HFFc6 (cell line): ENCODE measurements at regions not wholly inside any gene's neighbourhood (a gene's known extent, or its start where the extent isn't known, plus 50 kb on each side); places are given as distances from the start of the nearest gene placed in this dataset.

Experiments used
- DNase-seq: peaks from one replicate; pipeline ENCODE4 v3.0.0-alpha.2; 2018
- H3K27ac Mint-ChIP-seq: 2 replicates; pipeline ENCODE4 v1.8.0; 2020; ENCODE audit warnings: mild to moderate bottlenecking, mixed read lengths
- H3K27me3 Mint-ChIP-seq: 2 replicates; pipeline ENCODE4 v1.8.0; 2021; ENCODE audit warnings: mild to moderate bottlenecking, moderate library complexity, mixed read lengths; ENCODE audit not compliant: insufficient read depth
- H3K36me3 Mint-ChIP-seq: 2 replicates; pipeline ENCODE4 v1.8.0; 2021; ENCODE audit warnings: low read depth, mixed read lengths
- H3K4me1 Mint-ChIP-seq: 2 replicates; pipeline ENCODE4 v1.8.0; 2020; ENCODE audit warnings: low read depth, mixed read lengths
- H3K4me3 Mint-ChIP-seq: 2 replicates; pipeline ENCODE4 v1.8.0; 2020; ENCODE audit warnings: mild to moderate bottlenecking, moderate library complexity, mixed read lengths
- H3K9me3 Mint-ChIP-seq: 2 replicates; pipeline ENCODE4 v1.8.0; 2020; ENCODE audit warnings: mild to moderate bottlenecking, mixed read lengths
- TF ChIP-seq, protein P1 (sequence below): fragments of 200-600 bp; sonication (generic); IDR thresholded peaks from 2 replicates; pipeline ENCODE4 v1.5.0; 2021; ENCODE audit warnings: antibody characterized with exemption, mild to moderate bottlenecking

- DNase-seq, result no peak
- Mint-ChIP-seq H3K36me3 (no peaks in the 10 kb centered on the region), H3K27me3 (peaks cover 7% of the 10 kb centered on the region), H3K4me1 (no peaks in the 10 kb centered on the region), H3K4me3 (no peak overlapping the region), H3K9me3 (no peaks in the 10 kb centered on the region), H3K27ac (no peak overlapping the region)
- TF ChIP-seq, protein P1, sequence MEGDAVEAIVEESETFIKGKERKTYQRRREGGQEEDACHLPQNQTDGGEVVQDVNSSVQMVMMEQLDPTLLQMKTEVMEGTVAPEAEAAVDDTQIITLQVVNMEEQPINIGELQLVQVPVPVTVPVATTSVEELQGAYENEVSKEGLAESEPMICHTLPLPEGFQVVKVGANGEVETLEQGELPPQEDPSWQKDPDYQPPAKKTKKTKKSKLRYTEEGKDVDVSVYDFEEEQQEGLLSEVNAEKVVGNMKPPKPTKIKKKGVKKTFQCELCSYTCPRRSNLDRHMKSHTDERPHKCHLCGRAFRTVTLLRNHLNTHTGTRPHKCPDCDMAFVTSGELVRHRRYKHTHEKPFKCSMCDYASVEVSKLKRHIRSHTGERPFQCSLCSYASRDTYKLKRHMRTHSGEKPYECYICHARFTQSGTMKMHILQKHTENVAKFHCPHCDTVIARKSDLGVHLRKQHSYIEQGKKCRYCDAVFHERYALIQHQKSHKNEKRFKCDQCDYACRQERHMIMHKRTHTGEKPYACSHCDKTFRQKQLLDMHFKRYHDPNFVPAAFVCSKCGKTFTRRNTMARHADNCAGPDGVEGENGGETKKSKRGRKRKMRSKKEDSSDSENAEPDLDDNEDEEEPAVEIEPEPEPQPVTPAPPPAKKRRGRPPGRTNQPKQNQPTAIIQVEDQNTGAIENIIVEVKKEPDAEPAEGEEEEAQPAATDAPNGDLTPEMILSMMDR, result peak; percentile 44
Observed at GRCh38 chr6:104527761-104528415, 331.8 kb downstream of the HACE1 start.

GRCh38 chr6:104527311-104527710, 332.4 kb downstream of the HACE1 start:
- H3K36me3 Mint-ChIP-seq, result no peaks in the 10 kb centered on the region
- DNase-seq, result no peak
- H3K27ac Mint-ChIP-seq, result no peak overlapping the region
- TF ChIP-seq, protein P1, result no peak
- H3K4me1 Mint-ChIP-seq, result no peaks in the 10 kb centered on the region
- peaks cover 7% of the 10 kb centered on the region for H3K27me3 Mint-ChIP-seq
- no peak overlapping the region for H3K4me3 Mint-ChIP-seq
- H3K9me3 Mint-ChIP-seq, result no peaks in the 10 kb centered on the region

DNA sequence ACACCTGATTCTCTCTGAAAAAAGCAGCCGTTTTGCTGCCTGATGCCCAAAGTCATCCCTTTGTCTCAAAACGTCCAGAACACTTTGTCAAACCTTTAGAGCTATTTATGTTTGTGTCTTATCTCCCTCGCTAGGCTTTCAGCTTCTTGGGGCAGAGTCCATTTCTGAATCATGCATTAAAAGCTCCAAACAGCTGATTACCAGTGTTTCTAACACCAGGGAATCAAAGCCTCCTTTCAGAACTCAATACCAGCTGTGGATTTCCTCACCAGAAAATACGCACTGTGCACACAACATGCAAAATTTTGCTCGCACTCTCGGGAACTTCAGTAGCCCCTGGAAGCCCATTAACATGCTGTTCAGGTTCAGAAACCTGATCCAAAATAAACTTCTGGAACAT, 333.3 kb downstream of the HACE1 start:
- Mint-ChIP-seq H3K27me3 (peaks cover 7% of the 10 kb centered on the region), H3K4me3 (no peak overlapping the region), H3K4me1 (no peaks in the 10 kb centered on the region), H3K9me3 (no peaks in the 10 kb centered on the region), H3K36me3 (no peaks in the 10 kb centered on the region), H3K27ac (no peak overlapping the region)
- TF ChIP-seq, protein P1, result no peak
- DNase-seq, result no peak

- TF ChIP-seq, protein P1, result peak; percentile 97
- Mint-ChIP-seq H3K4me3 (peak overlapping the region; percentile 68), H3K4me1 (no peaks in the 10 kb centered on the region), H3K27me3 (peaks cover 7% of the 10 kb centered on the region), H3K36me3 (no peaks in the 10 kb centered on the region), H3K9me3 (no peaks in the 10 kb centered on the region), H3K27ac (no peak overlapping the region)
- peak; percentile 68 for DNase-seq
Observed at GRCh38 chr6:104525677-104526322, 333.9 kb downstream of the HACE1 start.

DNA sequence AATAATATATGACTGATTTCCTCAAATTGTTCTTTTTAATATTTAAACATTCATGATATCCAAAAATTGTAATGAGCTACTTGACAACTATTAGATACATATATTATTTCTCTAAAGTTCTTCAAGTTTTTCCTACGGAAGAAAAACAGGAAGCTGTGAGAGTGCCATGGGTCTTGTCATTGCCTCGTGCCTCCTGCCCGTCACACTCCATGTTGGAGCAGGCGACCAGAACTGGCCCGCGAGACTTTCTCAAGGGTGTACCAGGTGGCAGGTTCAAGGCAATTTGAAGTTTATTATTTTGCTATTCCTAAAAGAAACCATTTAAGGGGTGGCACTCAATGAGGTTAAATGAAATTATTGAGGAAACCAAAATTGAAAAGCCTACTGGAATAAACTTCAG, 337.2 kb downstream of the HACE1 start:
- no peak for DNase-seq
- TF ChIP-seq, protein P1, result no peak
- no peak overlapping the region for H3K27ac Mint-ChIP-seq
- peaks cover 4% of the 10 kb centered on the region; the same call in 1 of the 2 replicates for H3K27me3 Mint-ChIP-seq
- no peaks in the 10 kb centered on the region for H3K36me3 Mint-ChIP-seq
- no peaks in the 10 kb centered on the region for H3K4me1 Mint-ChIP-seq
- no peak overlapping the region for H3K4me3 Mint-ChIP-seq
- no peaks in the 10 kb centered on the region for H3K9me3 Mint-ChIP-seq
